ENCODE measurements at regions not wholly inside any gene's neighbourhood (a gene's known extent, or its start where the extent isn't known, plus 50 kb on each side); places are given as distances from the start of the nearest gene placed in this dataset.

DNA sequence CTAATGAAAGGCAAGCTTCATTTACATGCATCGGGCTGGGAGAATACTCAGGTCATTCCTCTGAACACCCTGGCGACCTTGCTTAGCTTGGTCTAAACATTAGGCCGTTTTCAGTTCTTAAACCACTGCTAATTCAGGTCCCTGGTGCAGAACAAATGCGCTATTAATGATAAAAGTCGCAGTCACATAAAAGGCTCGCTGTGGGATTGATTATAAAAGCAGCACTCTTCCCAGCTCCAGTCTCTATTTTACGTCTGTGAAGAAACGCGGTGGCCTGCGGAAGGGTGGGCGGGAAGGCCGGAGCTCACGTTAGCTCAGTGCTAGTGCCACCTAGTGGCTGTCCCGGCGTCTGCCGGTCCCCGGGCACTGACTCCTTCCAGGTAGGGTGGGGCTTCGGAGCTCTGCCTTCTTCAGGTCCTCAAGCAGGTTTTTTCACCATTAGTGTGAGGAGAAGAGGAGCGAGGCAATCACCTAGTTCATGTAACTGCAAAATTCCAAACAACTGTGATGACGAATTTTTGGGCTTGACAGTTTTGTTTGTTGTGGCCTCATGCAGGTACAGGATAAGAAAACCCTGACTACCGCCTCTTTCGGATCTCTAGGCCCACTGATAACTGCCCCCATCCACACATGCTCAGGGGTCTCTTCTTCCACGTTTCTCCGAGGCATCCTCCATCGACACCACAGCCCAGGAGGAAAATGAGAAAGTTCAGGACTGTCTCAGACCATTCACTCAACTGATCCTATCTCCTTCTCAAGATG, 66.5 kb upstream of the CLMP start (continued):
- TF ChIP-seq, protein P1, sequence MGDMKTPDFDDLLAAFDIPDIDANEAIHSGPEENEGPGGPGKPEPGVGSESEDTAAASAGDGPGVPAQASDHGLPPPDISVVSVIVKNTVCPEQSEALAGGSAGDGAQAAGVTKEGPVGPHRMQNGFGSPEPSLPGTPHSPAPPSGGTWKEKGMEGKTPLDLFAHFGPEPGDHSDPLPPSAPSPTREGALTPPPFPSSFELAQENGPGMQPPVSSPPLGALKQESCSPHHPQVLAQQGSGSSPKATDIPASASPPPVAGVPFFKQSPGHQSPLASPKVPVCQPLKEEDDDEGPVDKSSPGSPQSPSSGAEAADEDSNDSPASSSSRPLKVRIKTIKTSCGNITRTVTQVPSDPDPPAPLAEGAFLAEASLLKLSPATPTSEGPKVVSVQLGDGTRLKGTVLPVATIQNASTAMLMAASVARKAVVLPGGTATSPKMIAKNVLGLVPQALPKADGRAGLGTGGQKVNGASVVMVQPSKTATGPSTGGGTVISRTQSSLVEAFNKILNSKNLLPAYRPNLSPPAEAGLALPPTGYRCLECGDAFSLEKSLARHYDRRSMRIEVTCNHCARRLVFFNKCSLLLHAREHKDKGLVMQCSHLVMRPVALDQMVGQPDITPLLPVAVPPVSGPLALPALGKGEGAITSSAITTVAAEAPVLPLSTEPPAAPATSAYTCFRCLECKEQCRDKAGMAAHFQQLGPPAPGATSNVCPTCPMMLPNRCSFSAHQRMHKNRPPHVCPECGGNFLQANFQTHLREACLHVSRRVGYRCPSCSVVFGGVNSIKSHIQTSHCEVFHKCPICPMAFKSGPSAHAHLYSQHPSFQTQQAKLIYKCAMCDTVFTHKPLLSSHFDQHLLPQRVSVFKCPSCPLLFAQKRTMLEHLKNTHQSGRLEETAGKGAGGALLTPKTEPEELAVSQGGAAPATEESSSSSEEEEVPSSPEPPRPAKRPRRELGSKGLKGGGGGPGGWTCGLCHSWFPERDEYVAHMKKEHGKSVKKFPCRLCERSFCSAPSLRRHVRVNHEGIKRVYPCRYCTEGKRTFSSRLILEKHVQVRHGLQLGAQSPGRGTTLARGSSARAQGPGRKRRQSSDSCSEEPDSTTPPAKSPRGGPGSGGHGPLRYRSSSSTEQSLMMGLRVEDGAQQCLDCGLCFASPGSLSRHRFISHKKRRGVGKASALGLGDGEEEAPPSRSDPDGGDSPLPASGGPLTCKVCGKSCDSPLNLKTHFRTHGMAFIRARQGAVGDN (CRISPR knock-in tag; IDR thresholded peaks at IDR 0.05): peak; percentile 34; the same call in 1 of the 2 replicates
- TF ChIP-seq ZNF614 (CRISPR knock-in tag; IDR thresholded peaks at IDR 0.05; ENCODE audit: borderline replicate concordance) (no peak), DPF2 (CRISPR knock-in tag; IDR thresholded peaks at IDR 0.05; ENCODE audit: borderline replicate concordance, low read depth) (no peak), ATF7-NPFF (CRISPR knock-in tag; IDR thresholded peaks at IDR 0.05; ENCODE audit: low read depth) (no peak), ETV5 (CRISPR knock-in tag; IDR thresholded peaks at IDR 0.05; ENCODE audit: borderline replicate concordance) (no peak), TCF7L2 (IDR thresholded peaks at IDR 0.05; ENCODE audit: low read depth, low read length) (no peak), BORCS8-MEF2B (CRISPR knock-in tag; IDR thresholded peaks at IDR 0.05) (0 out of 2 replicates have a peak, but pooled peaks have one; percentile 31), MATR3 (CRISPR knock-in tag; IDR thresholded peaks at IDR 0.05) (no peak), GZF1 (CRISPR knock-in tag; IDR thresholded peaks at IDR 0.05) (no peak), ELF4 (CRISPR knock-in tag; IDR thresholded peaks at IDR 0.05; ENCODE audit: borderline replicate concordance) (no peak), ZNF691 (CRISPR knock-in tag; IDR thresholded peaks at IDR 0.05; ENCODE audit: borderline replicate concordance, low read depth) (no peak), MXD1 (CRISPR knock-in tag; IDR thresholded peaks at IDR 0.05) (no peak), YEATS4 (CRISPR knock-in tag; IDR thresholded peaks at IDR 0.05; ENCODE audit: borderline replicate concordance) (0 out of 2 replicates have a peak, but pooled peaks have one; percentile 28), HHEX (CRISPR knock-in tag; IDR thresholded peaks at IDR 0.05) (no peak), ZNF496 (CRISPR knock-in tag; IDR thresholded peaks at IDR 0.05; ENCODE audit: insufficient replicate concordance) (no peak), ZFP36 (IDR thresholded peaks at IDR 0.05; ENCODE audit: borderline replicate concordance, low read depth, low read length, partially characterized antibody) (no peak), ZNF574 (CRISPR knock-in tag; IDR thresholded peaks at IDR 0.05) (peak; percentile 19; the same call in 1 of the 2 replicates)
- TF ChIP-seq, protein P2, sequence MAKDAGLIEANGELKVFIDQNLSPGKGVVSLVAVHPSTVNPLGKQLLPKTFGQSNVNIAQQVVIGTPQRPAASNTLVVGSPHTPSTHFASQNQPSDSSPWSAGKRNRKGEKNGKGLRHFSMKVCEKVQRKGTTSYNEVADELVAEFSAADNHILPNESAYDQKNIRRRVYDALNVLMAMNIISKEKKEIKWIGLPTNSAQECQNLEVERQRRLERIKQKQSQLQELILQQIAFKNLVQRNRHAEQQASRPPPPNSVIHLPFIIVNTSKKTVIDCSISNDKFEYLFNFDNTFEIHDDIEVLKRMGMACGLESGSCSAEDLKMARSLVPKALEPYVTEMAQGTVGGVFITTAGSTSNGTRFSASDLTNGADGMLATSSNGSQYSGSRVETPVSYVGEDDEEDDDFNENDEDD (CRISPR knock-in tag; IDR thresholded peaks at IDR 0.05; ENCODE audit: borderline replicate concordance): 0 out of 2 replicates have a peak, but pooled peaks have one; percentile 43

Measured in HepG2 (cell line).